ENCODE measurements at regions not wholly inside any gene's neighbourhood (a gene's known extent, or its start where the extent isn't known, plus 50 kb on each side); places are given as distances from the start of the nearest gene placed in this dataset.

DNA sequence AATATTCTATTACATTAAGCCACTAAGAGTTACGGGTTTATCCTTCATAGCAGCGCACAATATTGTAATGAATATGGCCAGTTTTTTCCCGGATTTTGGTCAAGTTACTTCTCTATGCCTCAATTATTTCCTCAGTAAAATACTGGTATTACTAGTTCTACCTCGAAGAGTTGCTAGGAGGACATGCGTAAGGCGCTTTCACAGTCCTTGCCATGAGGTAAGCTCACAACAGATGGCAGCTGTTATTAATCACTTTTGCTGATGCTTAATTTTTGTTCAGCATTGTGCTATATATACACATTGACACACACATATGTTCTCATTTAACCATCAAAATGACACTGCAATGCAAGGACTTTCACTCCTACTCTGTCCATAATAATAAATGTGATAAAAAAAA, 101.5 kb downstream of the SCG2 start:
- DNase-seq (ENCODE audit: low read depth in 2 of 2): no peak
- no peaks in the 10 kb centered on the region for H3K27me3 ChIP-seq (ENCODE audit: control insufficient read depth, insufficient read depth, low read length)
- no peaks in the 10 kb centered on the region for H3K4me1 ChIP-seq (ENCODE audit: control insufficient read depth, extremely low read depth, insufficient read depth, low read length)
- H3K27ac ChIP-seq (ENCODE audit: insufficient read depth, low read length): no peak overlapping the region
- H3K79me2 ChIP-seq (ENCODE audit: control insufficient read depth, insufficient read depth, low read length): no peaks in the 10 kb centered on the region
- TF ChIP-seq EZH2 (IDR thresholded peaks at IDR 0.05; ENCODE audit: low read length, missing control alignments): no peak
- TF ChIP-seq, protein P1, sequence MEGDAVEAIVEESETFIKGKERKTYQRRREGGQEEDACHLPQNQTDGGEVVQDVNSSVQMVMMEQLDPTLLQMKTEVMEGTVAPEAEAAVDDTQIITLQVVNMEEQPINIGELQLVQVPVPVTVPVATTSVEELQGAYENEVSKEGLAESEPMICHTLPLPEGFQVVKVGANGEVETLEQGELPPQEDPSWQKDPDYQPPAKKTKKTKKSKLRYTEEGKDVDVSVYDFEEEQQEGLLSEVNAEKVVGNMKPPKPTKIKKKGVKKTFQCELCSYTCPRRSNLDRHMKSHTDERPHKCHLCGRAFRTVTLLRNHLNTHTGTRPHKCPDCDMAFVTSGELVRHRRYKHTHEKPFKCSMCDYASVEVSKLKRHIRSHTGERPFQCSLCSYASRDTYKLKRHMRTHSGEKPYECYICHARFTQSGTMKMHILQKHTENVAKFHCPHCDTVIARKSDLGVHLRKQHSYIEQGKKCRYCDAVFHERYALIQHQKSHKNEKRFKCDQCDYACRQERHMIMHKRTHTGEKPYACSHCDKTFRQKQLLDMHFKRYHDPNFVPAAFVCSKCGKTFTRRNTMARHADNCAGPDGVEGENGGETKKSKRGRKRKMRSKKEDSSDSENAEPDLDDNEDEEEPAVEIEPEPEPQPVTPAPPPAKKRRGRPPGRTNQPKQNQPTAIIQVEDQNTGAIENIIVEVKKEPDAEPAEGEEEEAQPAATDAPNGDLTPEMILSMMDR (conservative IDR thresholded peaks at IDR 0.05 in 1 of 2, IDR thresholded peaks at IDR 0.05 in 1 of 2; ENCODE audit: low read depth in 1 of 2, low read length in 2 of 2): no peak
- no peaks in the 10 kb centered on the region for H3K9me3 ChIP-seq (ENCODE audit: control insufficient read depth, insufficient read depth, low read depth, low read length)
- H4K20me1 ChIP-seq (ENCODE audit: control insufficient read depth, extremely low read depth, insufficient read depth, low read length): no peaks in the 10 kb centered on the region
- no peak overlapping the region for H2AFZ ChIP-seq (ENCODE audit: low read length)
- no peak overlapping the region for H3K4me2 ChIP-seq (ENCODE audit: extremely low read depth, insufficient read depth, low read length)
- H3K36me3 ChIP-seq (ENCODE audit: control insufficient read depth, insufficient read depth, low read length): no peaks in the 10 kb centered on the region
- H3K9ac ChIP-seq (ENCODE audit: insufficient read depth, low read length): no peak overlapping the region
- no peak overlapping the region for H3K4me3 ChIP-seq (replicated peaks in 1 of 4; ENCODE audit: control extremely low read depth in 1 of 4, insufficient read depth in 1 of 4, low read depth in 3 of 4, low read length in 4 of 4)

DNA sequence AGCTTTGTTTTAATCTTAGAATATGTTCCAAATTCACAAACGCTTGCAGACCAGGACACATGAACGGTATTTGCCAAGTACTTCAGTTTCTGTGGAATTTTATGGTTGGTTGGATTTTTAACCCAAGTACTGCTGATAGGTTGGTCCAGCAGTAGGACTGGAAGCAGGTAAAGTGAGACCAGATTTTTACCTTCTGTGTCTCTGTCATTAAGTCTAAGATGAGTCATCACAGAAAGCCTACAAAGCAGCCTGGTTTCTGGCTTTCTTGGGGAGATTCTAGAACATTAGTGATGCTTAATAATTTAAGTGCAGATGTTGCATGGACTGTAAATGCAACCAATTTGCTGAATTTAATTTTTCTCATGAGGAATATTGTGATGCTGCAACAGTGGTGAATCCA, 100.5 kb downstream of the SCG2 start:
- H2AFZ ChIP-seq (ENCODE audit: low read length): no peak overlapping the region
- DNase-seq (ENCODE audit: low read depth in 2 of 2): no peak
- no peak overlapping the region for H3K27ac ChIP-seq (ENCODE audit: insufficient read depth, low read length)
- H3K36me3 ChIP-seq (ENCODE audit: control insufficient read depth, insufficient read depth, low read length): no peaks in the 10 kb centered on the region
- no peaks in the 10 kb centered on the region for H3K79me2 ChIP-seq (ENCODE audit: control insufficient read depth, insufficient read depth, low read length)
- no peaks in the 10 kb centered on the region for H3K4me1 ChIP-seq (ENCODE audit: control insufficient read depth, extremely low read depth, insufficient read depth, low read length)
- TF ChIP-seq, protein P1 (conservative IDR thresholded peaks at IDR 0.05 in 1 of 2, IDR thresholded peaks at IDR 0.05 in 1 of 2; ENCODE audit: low read depth in 1 of 2, low read length in 2 of 2): no peak
- no peak for TF ChIP-seq EZH2 (IDR thresholded peaks at IDR 0.05; ENCODE audit: low read length, missing control alignments)
- no peak overlapping the region for H3K9ac ChIP-seq (ENCODE audit: insufficient read depth, low read length)
- H4K20me1 ChIP-seq (ENCODE audit: control insufficient read depth, extremely low read depth, insufficient read depth, low read length): no peaks in the 10 kb centered on the region
- H3K9me3 ChIP-seq (ENCODE audit: control insufficient read depth, insufficient read depth, low read depth, low read length): no peaks in the 10 kb centered on the region
- H3K4me3 ChIP-seq (replicated peaks in 1 of 4; ENCODE audit: control extremely low read depth in 1 of 4, insufficient read depth in 1 of 4, low read depth in 3 of 4, low read length in 4 of 4): no peak overlapping the region
- no peaks in the 10 kb centered on the region for H3K27me3 ChIP-seq (ENCODE audit: control insufficient read depth, insufficient read depth, low read length)
- no peak overlapping the region for H3K4me2 ChIP-seq (ENCODE audit: extremely low read depth, insufficient read depth, low read length)

DNA sequence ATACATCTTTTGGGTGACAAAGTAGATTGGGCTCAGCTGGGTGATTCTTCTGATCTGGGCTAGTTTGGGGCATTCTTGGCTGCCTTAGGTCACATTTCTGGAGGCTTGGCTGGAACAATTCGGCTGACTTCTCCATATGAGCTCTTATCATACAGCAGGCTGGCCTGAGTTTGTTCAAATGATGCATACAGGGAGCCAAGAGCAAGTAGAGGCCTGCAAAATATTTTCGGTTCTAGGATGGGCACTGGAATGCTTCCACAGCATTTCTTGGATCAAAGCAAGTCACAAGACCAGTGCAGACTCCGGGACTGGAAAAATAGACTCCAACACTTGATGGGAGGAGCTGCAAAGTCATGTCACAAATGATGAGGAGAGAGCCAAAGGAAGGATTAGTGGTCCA, 98.4 kb downstream of the SCG2 start:
- no peaks in the 10 kb centered on the region for H3K4me1 ChIP-seq (ENCODE audit: control insufficient read depth, extremely low read depth, insufficient read depth, low read length)
- no peaks in the 10 kb centered on the region for H3K9me3 ChIP-seq (ENCODE audit: control insufficient read depth, insufficient read depth, low read depth, low read length)
- no peaks in the 10 kb centered on the region for H3K36me3 ChIP-seq (ENCODE audit: control insufficient read depth, insufficient read depth, low read length)
- H3K27me3 ChIP-seq (ENCODE audit: control insufficient read depth, insufficient read depth, low read length): peaks cover 2% of the 10 kb centered on the region
- no peak overlapping the region for H3K4me2 ChIP-seq (ENCODE audit: extremely low read depth, insufficient read depth, low read length)
- DNase-seq (ENCODE audit: low read depth in 2 of 2): no peak
- no peak overlapping the region for H3K4me3 ChIP-seq (replicated peaks in 1 of 4; ENCODE audit: control extremely low read depth in 1 of 4, insufficient read depth in 1 of 4, low read depth in 3 of 4, low read length in 4 of 4)
- H4K20me1 ChIP-seq (ENCODE audit: control insufficient read depth, extremely low read depth, insufficient read depth, low read length): no peaks in the 10 kb centered on the region
- H3K9ac ChIP-seq (ENCODE audit: insufficient read depth, low read length): no peak overlapping the region
- no peaks in the 10 kb centered on the region for H3K79me2 ChIP-seq (ENCODE audit: control insufficient read depth, insufficient read depth, low read length)
- H3K27ac ChIP-seq (ENCODE audit: insufficient read depth, low read length): no peak overlapping the region
- TF ChIP-seq, protein P1 (conservative IDR thresholded peaks at IDR 0.05 in 1 of 2, IDR thresholded peaks at IDR 0.05 in 1 of 2; ENCODE audit: low read depth in 1 of 2, low read length in 2 of 2): no peak
- no peak for TF ChIP-seq EZH2 (IDR thresholded peaks at IDR 0.05; ENCODE audit: low read length, missing control alignments)
- H2AFZ ChIP-seq (ENCODE audit: low read length): no peak overlapping the region

Data from fibroblast of lung (primary cell).